ENCODE measurements at regions not wholly inside any gene's neighbourhood (a gene's known extent, or its start where the extent isn't known, plus 50 kb on each side); places are given as distances from the start of the nearest gene placed in this dataset.

GRCh38 chr6:144612811-144613210, 327.7 kb downstream of the UTRN start:
- TF ChIP-seq TCF12 (IDR thresholded peaks at IDR 0.05; ENCODE audit: low read depth) = no peak
- no peak for TF ChIP-seq USF1 (IDR thresholded peaks at IDR 0.05)
- no peak for TF ChIP-seq RAD21 (IDR thresholded peaks at IDR 0.05; ENCODE audit: low read depth)
- no peak for TF ChIP-seq TAF1 (IDR thresholded peaks at IDR 0.05; ENCODE audit: low read depth)
- TF ChIP-seq MAX (IDR thresholded peaks at IDR 0.05) = no peak
- TF ChIP-seq YY1 (IDR thresholded peaks at IDR 0.05; ENCODE audit: low read depth) = no peak
- no peak for TF ChIP-seq NFIC (IDR thresholded peaks at IDR 0.05)
- TF ChIP-seq EP300 (IDR thresholded peaks at IDR 0.05; ENCODE audit: borderline replicate concordance) = no peak
- TF ChIP-seq ZBTB7A (IDR thresholded peaks at IDR 0.05; ENCODE audit: low read depth) = no peak
- TF ChIP-seq CREB1 (IDR thresholded peaks at IDR 0.05; ENCODE audit: low read depth) = no peak
- TF ChIP-seq FOXM1 (IDR thresholded peaks at IDR 0.05; ENCODE audit: borderline replicate concordance, low read depth) = no peak
- no peak for TF ChIP-seq EGR1 (IDR thresholded peaks at IDR 0.05)

GRCh38 chr6:144613859-144614258, 328.7 kb downstream of the UTRN start:
- TF ChIP-seq CEBPB (IDR thresholded peaks at IDR 0.05) = no peak
- no peak for TF ChIP-seq EP300 (IDR thresholded peaks at IDR 0.05; ENCODE audit: borderline replicate concordance)
- TF ChIP-seq TAF1 (IDR thresholded peaks at IDR 0.05; ENCODE audit: low read depth) = no peak
- no peak for TF ChIP-seq NFIC (IDR thresholded peaks at IDR 0.05)
- no peak for TF ChIP-seq TCF12 (IDR thresholded peaks at IDR 0.05; ENCODE audit: low read depth)
- TF ChIP-seq ZBTB7A (IDR thresholded peaks at IDR 0.05; ENCODE audit: low read depth) = no peak
- no peak for TF ChIP-seq CREB1 (IDR thresholded peaks at IDR 0.05; ENCODE audit: low read depth)
- TF ChIP-seq MAX (IDR thresholded peaks at IDR 0.05) = no peak
- no peak for TF ChIP-seq USF1 (IDR thresholded peaks at IDR 0.05)
- no peak for TF ChIP-seq FOXM1 (IDR thresholded peaks at IDR 0.05; ENCODE audit: borderline replicate concordance, low read depth)
- TF ChIP-seq YY1 (IDR thresholded peaks at IDR 0.05; ENCODE audit: low read depth) = no peak
- TF ChIP-seq TEAD4 (IDR thresholded peaks at IDR 0.05) = no peak
- TF ChIP-seq EGR1 (IDR thresholded peaks at IDR 0.05) = no peak
- no peak for TF ChIP-seq REST (IDR thresholded peaks at IDR 0.05; ENCODE audit: low read depth)

GRCh38 chr6:144615870-144616269, 330.7 kb downstream of the UTRN start:
- TF ChIP-seq EP300 (IDR thresholded peaks at IDR 0.05; ENCODE audit: borderline replicate concordance) (no peak), USF1 (IDR thresholded peaks at IDR 0.05) (no peak), NFIC (IDR thresholded peaks at IDR 0.05) (no peak), FOXM1 (IDR thresholded peaks at IDR 0.05; ENCODE audit: borderline replicate concordance, low read depth) (no peak), CREB1 (IDR thresholded peaks at IDR 0.05; ENCODE audit: low read depth) (no peak), TCF12 (IDR thresholded peaks at IDR 0.05; ENCODE audit: low read depth) (no peak), YY1 (IDR thresholded peaks at IDR 0.05; ENCODE audit: low read depth) (no peak), MAX (IDR thresholded peaks at IDR 0.05) (no peak), ZBTB7A (IDR thresholded peaks at IDR 0.05; ENCODE audit: low read depth) (no peak), REST (IDR thresholded peaks at IDR 0.05; ENCODE audit: low read depth) (no peak), EGR1 (IDR thresholded peaks at IDR 0.05) (no peak), TEAD4 (IDR thresholded peaks at IDR 0.05) (no peak), CEBPB (IDR thresholded peaks at IDR 0.05) (no peak), TAF1 (IDR thresholded peaks at IDR 0.05; ENCODE audit: low read depth) (no peak), RAD21 (IDR thresholded peaks at IDR 0.05; ENCODE audit: low read depth) (no peak)

- no peak for TF ChIP-seq NFIC (IDR thresholded peaks at IDR 0.05)
Measured at GRCh38 chr6:144617191-144617590, 332.1 kb downstream of the UTRN start.

- TF ChIP-seq CEBPB (IDR thresholded peaks at IDR 0.05) (no peak), MAX (IDR thresholded peaks at IDR 0.05) (no peak), EGR1 (IDR thresholded peaks at IDR 0.05) (no peak), RAD21 (IDR thresholded peaks at IDR 0.05; ENCODE audit: low read depth) (no peak), REST (IDR thresholded peaks at IDR 0.05; ENCODE audit: low read depth) (no peak), TCF12 (IDR thresholded peaks at IDR 0.05; ENCODE audit: low read depth) (no peak), FOXM1 (IDR thresholded peaks at IDR 0.05; ENCODE audit: borderline replicate concordance, low read depth) (no peak), NFIC (IDR thresholded peaks at IDR 0.05) (no peak), ZBTB7A (IDR thresholded peaks at IDR 0.05; ENCODE audit: low read depth) (no peak), CREB1 (IDR thresholded peaks at IDR 0.05; ENCODE audit: low read depth) (no peak), TAF1 (IDR thresholded peaks at IDR 0.05; ENCODE audit: low read depth) (no peak), TEAD4 (IDR thresholded peaks at IDR 0.05) (no peak), EP300 (IDR thresholded peaks at IDR 0.05; ENCODE audit: borderline replicate concordance) (no peak)
Measured at GRCh38 chr6:144617708-144618107, 332.6 kb downstream of the UTRN start.
